ENCODE measurements at regions not wholly inside any gene's neighbourhood (a gene's known extent, or its start where the extent isn't known, plus 50 kb on each side); places are given as distances from the start of the nearest gene placed in this dataset.

DNA sequence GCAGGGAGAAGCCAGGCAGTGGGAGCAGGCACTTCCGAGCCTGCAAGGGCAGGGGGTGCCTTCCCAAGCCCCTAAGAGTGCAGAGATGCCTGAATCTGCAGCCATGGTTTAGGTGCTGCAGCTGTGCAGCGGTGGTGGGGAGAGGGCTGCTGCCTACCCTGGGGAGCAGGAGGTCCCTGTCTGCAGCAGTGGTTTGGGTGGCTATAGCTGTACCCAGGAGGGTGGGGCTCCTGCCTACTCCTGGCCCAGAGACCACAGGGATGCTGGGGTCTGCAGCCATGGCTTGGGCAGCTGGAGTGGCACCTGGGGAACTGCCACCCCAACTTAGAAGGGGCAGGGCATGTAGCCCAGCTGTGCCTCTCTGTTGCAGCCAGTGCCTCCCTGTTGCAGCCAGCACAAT, 488.1 kb upstream of the THBS1 start:
- no peak overlapping the region for H3K27ac Mint-ChIP-seq (ENCODE audit: unreplicated experiment)
- H3K9me3 Mint-ChIP-seq (ENCODE audit: unreplicated experiment), result no peaks in the 10 kb centered on the region

DNA sequence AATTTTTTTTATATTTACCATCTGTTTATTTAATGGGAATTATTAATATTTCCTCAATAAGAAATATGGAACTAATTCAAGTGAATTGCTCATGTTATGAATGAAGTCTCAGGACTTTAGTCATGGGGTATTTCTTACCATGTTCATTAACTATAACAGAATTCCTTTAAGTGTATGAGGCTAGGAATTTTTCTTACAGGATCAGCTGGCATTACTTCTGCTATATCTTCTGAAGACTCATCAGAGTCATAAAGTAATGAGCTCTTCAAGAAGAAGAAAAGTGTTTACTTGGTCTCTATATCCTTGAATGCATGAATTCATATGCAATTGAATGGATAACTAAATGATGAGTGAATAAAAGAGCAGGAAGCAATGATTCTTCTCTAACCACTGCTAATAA, 486.8 kb upstream of the THBS1 start:
- DNase-seq (ENCODE audit: extremely low spot score, unreplicated experiment), result no peak
- TF ChIP-seq, protein P1, sequence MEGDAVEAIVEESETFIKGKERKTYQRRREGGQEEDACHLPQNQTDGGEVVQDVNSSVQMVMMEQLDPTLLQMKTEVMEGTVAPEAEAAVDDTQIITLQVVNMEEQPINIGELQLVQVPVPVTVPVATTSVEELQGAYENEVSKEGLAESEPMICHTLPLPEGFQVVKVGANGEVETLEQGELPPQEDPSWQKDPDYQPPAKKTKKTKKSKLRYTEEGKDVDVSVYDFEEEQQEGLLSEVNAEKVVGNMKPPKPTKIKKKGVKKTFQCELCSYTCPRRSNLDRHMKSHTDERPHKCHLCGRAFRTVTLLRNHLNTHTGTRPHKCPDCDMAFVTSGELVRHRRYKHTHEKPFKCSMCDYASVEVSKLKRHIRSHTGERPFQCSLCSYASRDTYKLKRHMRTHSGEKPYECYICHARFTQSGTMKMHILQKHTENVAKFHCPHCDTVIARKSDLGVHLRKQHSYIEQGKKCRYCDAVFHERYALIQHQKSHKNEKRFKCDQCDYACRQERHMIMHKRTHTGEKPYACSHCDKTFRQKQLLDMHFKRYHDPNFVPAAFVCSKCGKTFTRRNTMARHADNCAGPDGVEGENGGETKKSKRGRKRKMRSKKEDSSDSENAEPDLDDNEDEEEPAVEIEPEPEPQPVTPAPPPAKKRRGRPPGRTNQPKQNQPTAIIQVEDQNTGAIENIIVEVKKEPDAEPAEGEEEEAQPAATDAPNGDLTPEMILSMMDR (IDR thresholded peaks at IDR 0.05), result no peak
- Mint-ChIP-seq H3K4me3 (ENCODE audit: unreplicated experiment) (no peak overlapping the region), H3K27me3 (ENCODE audit: unreplicated experiment) (peaks cover 4% of the 10 kb centered on the region), H3K36me3 (ENCODE audit: unreplicated experiment) (no peaks in the 10 kb centered on the region), H3K9me3 (ENCODE audit: unreplicated experiment) (no peaks in the 10 kb centered on the region), H3K27ac (ENCODE audit: unreplicated experiment) (no peak overlapping the region), H3K4me1 (ENCODE audit: unreplicated experiment) (peaks cover 16% of the 10 kb centered on the region)

More for the DNA sequence above, 488.1 kb upstream of the THBS1 start:
- H3K36me3 Mint-ChIP-seq (ENCODE audit: unreplicated experiment), result no peaks in the 10 kb centered on the region
- H3K4me3 Mint-ChIP-seq (ENCODE audit: unreplicated experiment), result no peak overlapping the region
- TF ChIP-seq, protein P1 (IDR thresholded peaks at IDR 0.05), result no peak
- no peak for DNase-seq (ENCODE audit: extremely low spot score, unreplicated experiment)
- peaks cover 9% of the 10 kb centered on the region for H3K27me3 Mint-ChIP-seq (ENCODE audit: unreplicated experiment)
- H3K4me1 Mint-ChIP-seq (ENCODE audit: unreplicated experiment), result peaks cover 16% of the 10 kb centered on the region

DNA sequence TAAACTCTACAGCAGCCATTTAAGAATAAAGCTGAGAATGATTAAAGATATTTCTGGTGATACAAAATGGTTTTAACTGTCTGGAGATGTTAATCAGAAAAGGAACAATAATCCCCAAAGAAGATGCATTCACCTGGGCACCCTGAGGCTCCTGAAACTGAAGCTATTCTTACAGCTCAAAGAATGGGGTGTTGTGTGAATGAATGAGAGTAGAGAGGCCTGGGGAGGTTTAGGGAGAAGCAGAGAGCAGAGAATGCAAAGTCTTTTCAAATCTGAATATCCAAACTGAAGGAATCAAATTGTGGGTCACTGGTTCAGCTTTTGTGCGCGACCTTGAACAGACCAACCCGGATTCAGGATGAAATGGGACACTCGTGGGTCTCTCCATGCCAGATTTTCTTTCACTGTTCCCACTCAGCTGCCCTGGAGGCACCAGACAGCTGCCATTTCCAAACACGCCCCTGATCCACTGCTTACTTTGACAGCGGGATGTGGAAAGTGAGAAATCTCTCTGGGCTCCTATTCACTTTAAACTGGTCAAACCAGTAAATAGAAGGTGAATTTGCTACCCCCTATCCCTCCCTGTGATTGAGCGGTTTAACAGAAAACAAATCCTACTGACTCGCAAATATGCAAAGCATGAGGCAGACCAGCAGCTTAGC, 485.5 kb upstream of the THBS1 start:
- no peaks in the 10 kb centered on the region for H3K9me3 Mint-ChIP-seq (ENCODE audit: unreplicated experiment)
- no peak for DNase-seq (ENCODE audit: extremely low spot score, unreplicated experiment)
- H3K27ac Mint-ChIP-seq (ENCODE audit: unreplicated experiment), result peak overlapping the region; percentile 74
- H3K4me3 Mint-ChIP-seq (ENCODE audit: unreplicated experiment), result no peak overlapping the region
- no peaks in the 10 kb centered on the region for H3K27me3 Mint-ChIP-seq (ENCODE audit: unreplicated experiment)
- TF ChIP-seq, protein P1 (IDR thresholded peaks at IDR 0.05), result no peak
- H3K4me1 Mint-ChIP-seq (ENCODE audit: unreplicated experiment), result peaks cover 22% of the 10 kb centered on the region
- H3K36me3 Mint-ChIP-seq (ENCODE audit: unreplicated experiment), result no peaks in the 10 kb centered on the region

- DNase-seq (ENCODE audit: extremely low spot score, unreplicated experiment), result no peak
- H3K36me3 Mint-ChIP-seq (ENCODE audit: unreplicated experiment), result no peaks in the 10 kb centered on the region
These were observed 484.2 kb upstream of the THBS1 start for GRCh38 chr15:39096608-39097205.

GRCh38 chr15:39099524-39099923, 481.4 kb upstream of the THBS1 start:
- DNase-seq (ENCODE audit: extremely low spot score, unreplicated experiment), result no peak
- Mint-ChIP-seq H3K27me3 (ENCODE audit: unreplicated experiment) (no peaks in the 10 kb centered on the region), H3K9me3 (ENCODE audit: unreplicated experiment) (peaks cover 10% of the 10 kb centered on the region), H3K36me3 (ENCODE audit: unreplicated experiment) (no peaks in the 10 kb centered on the region), H3K27ac (ENCODE audit: unreplicated experiment) (no peak overlapping the region), H3K4me3 (ENCODE audit: unreplicated experiment) (no peak overlapping the region), H3K4me1 (ENCODE audit: unreplicated experiment) (peaks cover 25% of the 10 kb centered on the region)
- TF ChIP-seq, protein P1 (IDR thresholded peaks at IDR 0.05), result no peak

More at GRCh38 chr15:39096608-39097205, 484.2 kb upstream of the THBS1 start:
- TF ChIP-seq, protein P1 (IDR thresholded peaks at IDR 0.05), result no peak
- Mint-ChIP-seq H3K27ac (ENCODE audit: unreplicated experiment) (no peak overlapping the region), H3K4me3 (ENCODE audit: unreplicated experiment) (no peak overlapping the region), H3K27me3 (ENCODE audit: unreplicated experiment) (no peaks in the 10 kb centered on the region), H3K4me1 (ENCODE audit: unreplicated experiment) (peaks cover 25% of the 10 kb centered on the region), H3K9me3 (ENCODE audit: unreplicated experiment) (no peaks in the 10 kb centered on the region)

All from osteocyte (in vitro differentiated cells).